Caco-2 (cell line): ENCODE measurements at regions not wholly inside any gene's neighbourhood (a gene's known extent, or its start where the extent isn't known, plus 50 kb on each side); places are given as distances from the start of the nearest gene placed in this dataset.

Experiments used
- BruUV-seq: library from RNA; stranded (reverse); fragments of 400-500 nt; replicated peaks from 2 replicates; lab custom pipeline; 2021; lab: Mats Ljungman, UMichigan
- CTCF ChIA-PET: fragments of 300-600 bp; sonication (Branson Sonifier 250); formaldehyde crosslinking; loops from one replicate; lab custom pipeline; 2022; ENCODE audit warnings: antibody characterized with exemption; lab: Charles Lee
- POLR2A ChIA-PET: fragments of 300-600 bp; sonication (Branson Sonifier 250); formaldehyde crosslinking; loops from one replicate; lab custom pipeline; 2022; ENCODE audit warnings: antibody characterized with exemption; lab: Charles Lee
- DNase-seq, 2 experiments: peaks; one replicate each; pipeline versions ENCODE4 v3.0.0 to v3.0.0-alpha.2; 2020 to 2022
- H3K27me3 ChIP-seq: replicated peaks from 2 replicates; pipeline ENCODE4 v1.6.0; 2011; ENCODE audit warnings: low read length; ENCODE audit not compliant: control insufficient read depth, insufficient read depth
- H3K36me3 ChIP-seq: 2 replicates; pipeline ENCODE4 v1.5.1; 2011; ENCODE audit warnings: low read length; ENCODE audit not compliant: control insufficient read depth, insufficient read depth
- H3K4me1 ChIP-seq: fragments of 250-450 bp; sonication (Bioruptor Pico); 2 replicates; pipeline ENCODE4 v1.5.1; 2020; ENCODE audit warnings: mild to moderate bottlenecking
- H3K4me3 ChIP-seq: 2 replicates; pipeline ENCODE4 v1.5.1; 2011; ENCODE audit warnings: low read depth, mild to moderate bottlenecking, control low read depth, low read length
- H3K9me3 ChIP-seq: fragments of 250-450 bp; sonication (Bioruptor Pico); 2 replicates; pipeline ENCODE4 v1.5.1; 2020; ENCODE audit warnings: mild to moderate bottlenecking, moderate library complexity
- H3K27ac Mint-ChIP-seq: one replicate; pipeline ENCODE4 v1.8.0; 2022; ENCODE audit warnings: mixed read lengths; ENCODE audit not compliant: unreplicated experiment
- H3K27me3 Mint-ChIP-seq: one replicate; pipeline ENCODE4 v1.8.0; 2022; ENCODE audit warnings: mixed read lengths; ENCODE audit not compliant: insufficient read depth, unreplicated experiment
- H3K36me3 Mint-ChIP-seq: one replicate; pipeline ENCODE4 v1.8.0; 2022; ENCODE audit warnings: mild to moderate bottlenecking, mixed read lengths; ENCODE audit not compliant: insufficient read depth, unreplicated experiment
- H3K4me1 Mint-ChIP-seq: one replicate; pipeline ENCODE4 v1.8.0; 2022; ENCODE audit warnings: low read depth, mixed read lengths; ENCODE audit not compliant: unreplicated experiment
- H3K4me3 Mint-ChIP-seq: one replicate; pipeline ENCODE4 v1.8.0; 2022; ENCODE audit warnings: mild to moderate bottlenecking, moderate library complexity, mixed read lengths; ENCODE audit not compliant: unreplicated experiment
- H3K9me3 Mint-ChIP-seq: one replicate; pipeline ENCODE4 v1.8.0; 2022; ENCODE audit warnings: mixed read lengths; ENCODE audit not compliant: unreplicated experiment
- CTCF ChIP-seq, 2 experiments: fragments of 200-600 bp in 1 of 2; IDR thresholded peaks; 1 replicate in 1 of 2; 2 replicates in 1 of 2; pipeline versions ENCODE4 v1.5.1 to v1.8.0; 2011 to 2022; ENCODE audit warnings: antibody characterized with exemption in 1 of 2, control low read depth in 1 of 2, inconsistent platforms in 1 of 2, low read depth in 1 of 2, low read length in 1 of 2, mild to moderate bottlenecking in 1 of 2, moderate library complexity in 1 of 2; ENCODE audit not compliant: insufficient read depth in 1 of 2, severe bottlenecking in 1 of 2, unreplicated experiment in 1 of 2
- intact Hi-C: fragments of 100-400 bp; cut with micrococcal nuclease; formaldehyde crosslinking; loops from one replicate; pipeline ENCODE4 v1.10.0; 2022; ENCODE audit not compliant: unreplicated experiment

GRCh38 chr11:121368364-121369240, 76.0 kb downstream of the SC5D start:
- POLR2A ChIA-PET, result no interaction called here
- H3K27me3 Mint-ChIP-seq, result peaks cover 15% of the 10 kb centered on the region
- CTCF ChIA-PET, result no interaction called here
- TF ChIP-seq CTCF (IDR thresholded peaks at IDR 0.05; ENCODE audit: insufficient read depth in 1 of 2, low read depth in 1 of 2, low read length in 1 of 2, severe bottlenecking in 1 of 2, unreplicated experiment in 1 of 2), result no peak
- intact Hi-C loops, result no loop called here
- Histone ChIP-seq H3K9me3 (no peaks in the 10 kb centered on the region), H3K4me3 (no peak overlapping the region), H3K4me1 (no peaks in the 10 kb centered on the region), H3K36me3 (no peaks in the 10 kb centered on the region), H3K27me3 (no peaks in the 10 kb centered on the region)
- DNase-seq, result no peak
- H3K36me3 Mint-ChIP-seq, result no peaks in the 10 kb centered on the region
- no peaks in the 10 kb centered on the region for H3K4me1 Mint-ChIP-seq
- H3K27ac Mint-ChIP-seq, result no peak overlapping the region
- no peaks in the 10 kb centered on the region for H3K9me3 Mint-ChIP-seq
- BruUV-seq, result no TSS peak
- H3K4me3 Mint-ChIP-seq, result no peak overlapping the region

GRCh38 chr11:121369366-121369765, 76.8 kb downstream of the SC5D start:
- Mint-ChIP-seq H3K27ac (no peak overlapping the region), H3K4me1 (no peaks in the 10 kb centered on the region), H3K9me3 (no peaks in the 10 kb centered on the region), H3K27me3 (peaks cover 15% of the 10 kb centered on the region), H3K4me3 (no peak overlapping the region), H3K36me3 (no peaks in the 10 kb centered on the region)
- H3K9me3 ChIP-seq, result no peaks in the 10 kb centered on the region
- intact Hi-C loops, result no loop called here
- ChIA-PET CTCF (no interaction called here), POLR2A (no interaction called here)
- no peak for TF ChIP-seq CTCF (IDR thresholded peaks at IDR 0.05; ENCODE audit: insufficient read depth in 1 of 2, low read depth in 1 of 2, low read length in 1 of 2, severe bottlenecking in 1 of 2, unreplicated experiment in 1 of 2)
- no peaks in the 10 kb centered on the region for H3K4me1 ChIP-seq
- no TSS peak for BruUV-seq
- no peaks in the 10 kb centered on the region for H3K36me3 ChIP-seq
- no peak for DNase-seq
- H3K4me3 ChIP-seq, result no peak overlapping the region
- no peaks in the 10 kb centered on the region for H3K27me3 ChIP-seq

- no peak for TF ChIP-seq CTCF (IDR thresholded peaks at IDR 0.05; ENCODE audit: insufficient read depth in 1 of 2, low read depth in 1 of 2, low read length in 1 of 2, severe bottlenecking in 1 of 2, unreplicated experiment in 1 of 2)
- no peaks in the 10 kb centered on the region for H3K9me3 Mint-ChIP-seq
- ChIA-PET POLR2A (no interaction called here), CTCF (no interaction called here)
- H3K4me3 ChIP-seq, result no peak overlapping the region
- peaks cover 5% of the 10 kb centered on the region for H3K27me3 Mint-ChIP-seq
- no peak for DNase-seq
- no TSS peak for BruUV-seq
- intact Hi-C loops, result no loop called here
- no peaks in the 10 kb centered on the region for H3K36me3 Mint-ChIP-seq
- no peaks in the 10 kb centered on the region for H3K36me3 ChIP-seq
- H3K27ac Mint-ChIP-seq, result no peak overlapping the region
- H3K4me1 Mint-ChIP-seq, result no peaks in the 10 kb centered on the region
- no peaks in the 10 kb centered on the region for H3K4me1 ChIP-seq
- H3K9me3 ChIP-seq, result no peaks in the 10 kb centered on the region
- H3K27me3 ChIP-seq, result no peaks in the 10 kb centered on the region
- no peak overlapping the region for H3K4me3 Mint-ChIP-seq
Measured at GRCh38 chr11:121372028-121372427, 79.5 kb downstream of the SC5D start.
